Activated naive CD8-positive, alpha-beta T cell (primary cell): ENCODE measurements at regions not wholly inside any gene's neighbourhood (a gene's known extent, or its start where the extent isn't known, plus 50 kb on each side); places are given as distances from the start of the nearest gene placed in this dataset.
"Not testable (repeated sequence)": the region's sequence is repeated elsewhere in the genome, so short reads cannot be mapped to it uniquely, and the experiment has no call there.

ENCODE experiments used
- H3K27ac Mint-ChIP-seq: one replicate; pipeline ENCODE4 v1.8.0; 2021; ENCODE audit warnings: mixed read lengths
- H3K27me3 Mint-ChIP-seq: one replicate; pipeline ENCODE4 v1.8.0; 2021; ENCODE audit warnings: mixed read lengths
- H3K36me3 Mint-ChIP-seq: one replicate; pipeline ENCODE4 v1.8.0; 2021; ENCODE audit warnings: mixed read lengths
- H3K4me1 Mint-ChIP-seq: one replicate; pipeline ENCODE4 v1.8.0; 2021; ENCODE audit warnings: low read depth, mixed read lengths
- H3K4me3 Mint-ChIP-seq: one replicate; pipeline ENCODE4 v1.8.0; 2021; ENCODE audit warnings: mild to moderate bottlenecking, mixed read lengths
- H3K9me3 Mint-ChIP-seq: one replicate; pipeline ENCODE4 v1.8.0; 2021; ENCODE audit warnings: low read depth, mixed read lengths

GRCh38 chr14:105595346-105595745 lies 69.0 kb downstream of the TMEM121 start:
- not testable (repeated sequence) for H3K4me1 Mint-ChIP-seq, H3K36me3 Mint-ChIP-seq, H3K4me3 Mint-ChIP-seq, H3K9me3 Mint-ChIP-seq, H3K27ac Mint-ChIP-seq, H3K27me3 Mint-ChIP-seq

DNA sequence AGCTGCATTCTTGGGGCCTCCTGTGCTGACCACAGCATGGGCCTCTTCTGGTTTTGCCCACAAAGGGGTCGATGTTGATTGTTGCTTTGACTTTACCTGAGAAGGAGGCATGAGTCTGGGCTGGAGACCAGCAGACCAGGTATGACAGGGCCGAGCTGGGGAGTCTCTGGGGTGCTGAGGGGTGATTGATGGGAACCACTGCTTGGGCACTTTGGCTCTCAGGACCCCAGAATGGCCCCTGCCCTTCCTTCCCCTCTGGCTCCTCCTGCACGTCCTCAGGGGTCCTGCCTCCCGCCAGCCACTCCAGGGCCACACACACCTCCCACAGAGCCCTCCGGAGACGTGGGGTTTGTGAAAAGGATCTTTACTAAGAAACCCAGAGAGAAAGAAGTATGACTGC lies 70.0 kb downstream of the TMEM121 start:
- H3K27ac Mint-ChIP-seq, H3K9me3 Mint-ChIP-seq, H3K27me3 Mint-ChIP-seq, H3K4me3 Mint-ChIP-seq, H3K4me1 Mint-ChIP-seq, H3K36me3 Mint-ChIP-seq: not testable (repeated sequence)

DNA sequence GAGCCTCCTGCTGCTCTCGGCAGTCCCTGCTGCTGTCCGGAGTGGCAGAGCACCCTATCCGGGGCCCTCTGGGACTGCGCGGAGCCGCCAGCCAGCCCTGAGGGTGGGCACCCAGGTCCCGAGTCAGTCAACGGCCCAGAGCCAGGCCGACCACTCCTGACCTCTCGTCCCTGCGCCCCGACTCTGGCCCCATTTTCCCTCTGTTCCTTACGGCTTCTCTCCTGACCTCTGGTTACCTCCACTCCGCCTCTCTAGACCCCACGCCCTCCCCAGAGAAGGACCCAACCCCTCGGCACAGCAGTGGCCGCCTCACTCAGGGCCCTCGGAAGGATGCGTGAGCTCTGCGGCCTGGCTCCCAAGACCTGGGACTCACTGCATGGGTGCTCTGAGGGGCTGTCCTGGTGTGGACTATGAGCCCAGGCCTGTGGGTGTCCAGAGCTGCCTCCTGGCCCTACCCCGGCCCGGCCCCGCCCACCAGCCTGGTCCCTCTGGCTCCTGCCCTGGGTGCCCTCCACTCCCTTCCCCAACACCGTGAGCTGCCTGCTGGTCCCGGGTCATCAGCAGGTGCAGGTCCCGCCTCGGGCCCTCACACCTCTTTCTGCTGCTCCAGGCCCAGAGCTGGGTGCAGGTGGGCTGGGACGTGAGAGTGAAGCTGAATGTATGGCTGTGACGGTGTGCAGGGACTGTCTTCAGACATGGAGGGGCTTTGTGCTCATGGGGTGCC lies 71.8 kb downstream of the TMEM121 start:
- not testable (repeated sequence) for H3K4me3 Mint-ChIP-seq, H3K27me3 Mint-ChIP-seq, H3K36me3 Mint-ChIP-seq, H3K9me3 Mint-ChIP-seq, H3K27ac Mint-ChIP-seq, H3K4me1 Mint-ChIP-seq

DNA sequence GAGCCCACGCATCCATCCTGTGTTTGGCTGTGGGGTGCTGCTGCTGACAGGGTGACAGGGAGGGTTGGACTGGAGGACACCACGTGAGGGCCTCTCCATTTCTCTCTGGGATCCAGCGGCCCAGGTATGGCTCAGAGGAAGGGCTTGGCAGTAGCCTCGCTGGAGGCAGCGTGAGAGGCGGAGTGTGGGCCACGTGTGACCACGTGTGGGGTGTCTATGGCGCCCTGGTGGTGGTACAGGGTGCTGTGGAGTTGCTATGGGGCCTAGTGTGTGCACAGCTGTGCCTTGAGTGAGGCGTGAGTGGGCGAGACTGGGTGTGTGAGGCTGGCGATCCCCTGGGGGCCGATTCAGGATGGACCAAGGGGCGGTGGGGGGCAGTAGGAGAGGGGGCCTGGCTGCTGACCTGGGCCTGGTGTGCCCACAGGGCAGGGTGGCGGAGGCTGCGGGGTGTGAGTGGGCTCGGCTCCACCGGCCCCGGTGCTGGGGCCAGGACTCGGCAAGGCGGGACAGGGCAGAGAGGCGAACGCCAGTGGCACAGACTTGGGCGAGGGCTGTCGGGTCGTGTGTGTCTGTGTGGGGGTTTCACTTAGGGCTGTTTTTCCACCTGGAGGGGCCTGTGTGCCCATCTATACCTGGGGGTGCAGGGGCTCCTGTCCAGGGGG lies 72.7 kb downstream of the TMEM121 start:
- not testable (repeated sequence) for H3K27ac Mint-ChIP-seq, H3K36me3 Mint-ChIP-seq, H3K27me3 Mint-ChIP-seq, H3K4me3 Mint-ChIP-seq, H3K4me1 Mint-ChIP-seq, H3K9me3 Mint-ChIP-seq

GRCh38 chr14:105600195-105600938 lies 74.0 kb downstream of the TMEM121 start:
- not testable (repeated sequence) for H3K9me3 Mint-ChIP-seq, H3K4me1 Mint-ChIP-seq, H3K27me3 Mint-ChIP-seq, H3K27ac Mint-ChIP-seq, H3K4me3 Mint-ChIP-seq, H3K36me3 Mint-ChIP-seq

GRCh38 chr14:105600939-105601359 lies 74.6 kb downstream of the TMEM121 start:
- no peaks in the 10 kb centered on the region for H3K27me3 Mint-ChIP-seq
- H3K4me1 Mint-ChIP-seq = no peaks in the 10 kb centered on the region
- no peaks in the 10 kb centered on the region for H3K36me3 Mint-ChIP-seq

DNA sequence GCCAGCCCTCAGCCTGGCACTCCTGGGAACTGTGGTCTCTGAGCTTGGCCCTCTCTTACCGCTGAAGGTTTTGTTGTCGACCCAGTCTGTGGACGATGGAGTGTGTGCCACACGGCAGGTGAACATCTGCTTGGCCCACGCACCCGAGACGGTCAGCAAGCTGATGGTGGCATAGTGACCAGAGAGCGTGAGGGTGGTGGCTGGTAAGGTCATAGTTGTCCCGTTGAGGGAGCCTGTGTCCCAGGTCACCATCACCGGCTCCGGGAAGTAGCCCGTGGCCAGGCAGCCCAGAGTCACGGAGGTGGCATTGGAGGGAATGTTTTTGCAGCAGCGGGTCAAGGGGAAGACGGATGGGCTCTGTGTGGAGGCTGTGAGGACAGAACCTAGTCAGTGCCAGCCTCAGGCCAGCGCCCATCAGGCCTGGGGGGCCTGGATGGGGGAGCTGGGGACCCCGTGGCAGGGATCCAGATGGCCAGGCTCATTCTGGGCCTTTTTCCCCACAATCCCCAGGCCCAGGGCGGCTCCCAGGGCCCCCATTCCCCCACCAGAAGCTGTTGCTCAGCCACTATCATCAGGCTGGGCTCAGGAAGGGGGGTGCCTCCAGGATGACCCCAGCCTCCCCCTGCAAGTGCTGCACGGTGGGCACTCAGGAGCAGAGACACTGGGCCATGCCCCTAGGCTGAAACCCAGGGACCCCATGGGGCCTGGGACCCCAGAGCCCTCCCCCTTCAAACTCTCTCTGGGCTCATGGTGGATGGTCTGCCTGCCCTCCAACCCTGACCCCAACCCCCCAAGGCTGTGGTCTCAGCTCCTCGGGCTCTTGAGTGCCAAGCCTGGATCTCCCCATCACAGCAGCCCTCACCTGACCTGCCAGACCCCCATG lies 75.2 kb downstream of the TMEM121 start:
- Mint-ChIP-seq H3K4me1 (no peaks in the 10 kb centered on the region), H3K4me3 (no peak overlapping the region), H3K9me3 (no peaks in the 10 kb centered on the region), H3K27me3 (no peaks in the 10 kb centered on the region), H3K36me3 (no peaks in the 10 kb centered on the region), H3K27ac (no peak overlapping the region)

More at GRCh38 chr14:105600939-105601359, 74.6 kb downstream of the TMEM121 start:
- H3K27ac Mint-ChIP-seq = no peak overlapping the region
- H3K9me3 Mint-ChIP-seq = no peaks in the 10 kb centered on the region
- H3K4me3 Mint-ChIP-seq = no peak overlapping the region

DNA sequence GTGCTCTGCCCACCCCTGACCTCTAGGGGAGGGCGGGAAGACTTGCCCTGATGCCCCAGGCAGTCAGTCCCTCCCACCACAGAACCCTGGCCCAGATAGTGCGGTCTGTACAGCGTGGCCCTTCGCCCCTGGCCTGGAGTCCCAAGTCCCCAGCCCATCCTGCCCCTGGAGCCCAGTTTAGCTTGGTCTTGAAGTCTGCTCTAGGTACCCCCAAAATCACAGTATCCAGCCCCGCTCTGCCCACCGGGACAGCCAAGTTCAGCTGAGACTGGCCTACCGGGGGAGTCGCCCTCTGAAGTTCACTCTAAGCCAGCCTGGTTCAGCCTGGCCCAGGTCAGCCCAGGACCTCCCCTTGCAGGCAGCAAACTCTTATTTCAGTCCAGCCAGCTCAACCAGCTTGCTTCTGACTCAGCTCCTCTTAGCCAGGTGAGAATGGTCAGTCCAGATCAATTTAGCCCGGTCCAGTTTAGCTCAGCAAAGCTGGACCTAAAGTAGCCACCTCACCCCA lies 75.9 kb downstream of the TMEM121 start:
- H3K27ac Mint-ChIP-seq = no peak overlapping the region
- no peaks in the 10 kb centered on the region for H3K9me3 Mint-ChIP-seq
- H3K36me3 Mint-ChIP-seq = no peaks in the 10 kb centered on the region
- H3K4me1 Mint-ChIP-seq = no peaks in the 10 kb centered on the region
- H3K27me3 Mint-ChIP-seq = no peaks in the 10 kb centered on the region
- no peak overlapping the region for H3K4me3 Mint-ChIP-seq

DNA sequence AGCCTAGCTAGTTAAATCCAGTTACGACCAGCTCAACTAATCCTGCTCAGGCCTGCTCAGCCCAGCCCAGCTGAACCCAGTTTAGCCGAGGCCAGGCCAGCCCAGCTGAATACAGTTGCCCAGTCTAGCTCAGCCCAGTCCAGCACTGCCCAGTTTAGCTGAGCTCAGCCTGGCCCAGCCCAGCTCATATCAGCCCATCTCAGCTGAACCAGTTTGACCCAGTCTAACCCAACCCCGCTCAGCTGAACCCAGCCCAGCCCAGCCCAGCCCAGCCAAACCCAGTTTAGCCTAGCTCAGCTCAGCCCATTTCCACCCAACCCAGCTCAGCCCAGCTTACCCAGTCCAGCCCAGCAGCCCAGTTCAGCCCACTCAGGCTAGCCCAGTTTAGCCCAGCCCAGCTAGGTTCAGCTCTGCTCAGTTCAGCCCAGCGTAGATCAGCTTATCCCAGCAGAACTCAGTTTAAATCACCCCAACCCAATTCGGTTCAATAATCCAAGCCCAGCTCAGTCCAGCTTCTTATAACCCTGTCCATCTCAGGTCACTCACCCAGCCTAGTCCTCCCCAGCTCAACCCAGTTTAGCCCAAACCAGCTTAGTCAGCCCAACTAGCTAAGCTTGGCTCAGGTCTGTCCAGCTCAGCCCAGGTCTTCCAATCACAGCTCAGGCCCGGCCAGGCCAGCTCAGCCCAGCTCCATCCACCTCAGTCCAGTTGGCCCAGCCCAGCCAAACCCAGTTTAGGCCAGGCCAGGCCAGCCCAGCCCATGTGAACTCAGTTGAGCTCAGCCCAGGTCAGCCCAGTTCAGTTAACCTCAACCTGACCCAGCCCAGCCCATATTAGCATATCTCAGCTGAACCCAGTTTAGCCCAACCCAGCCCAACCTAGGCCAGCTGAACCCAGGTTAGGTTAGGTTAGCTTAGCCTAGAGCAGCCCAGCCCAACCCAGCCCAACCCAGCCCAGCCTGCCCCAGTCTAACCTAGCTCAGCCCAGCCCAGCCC lies 76.7 kb downstream of the TMEM121 start:
- no peaks in the 10 kb centered on the region for H3K36me3 Mint-ChIP-seq
- H3K4me1 Mint-ChIP-seq = no peaks in the 10 kb centered on the region
- no peaks in the 10 kb centered on the region for H3K27me3 Mint-ChIP-seq
- H3K9me3 Mint-ChIP-seq = no peaks in the 10 kb centered on the region
- H3K4me3 Mint-ChIP-seq = no peak overlapping the region
- H3K27ac Mint-ChIP-seq = no peak overlapping the region

GRCh38 chr14:105604531-105605463 lies 78.4 kb downstream of the TMEM121 start:
- H3K4me1 Mint-ChIP-seq, H3K27ac Mint-ChIP-seq, H3K4me3 Mint-ChIP-seq, H3K9me3 Mint-ChIP-seq, H3K36me3 Mint-ChIP-seq, H3K27me3 Mint-ChIP-seq: not testable (repeated sequence)

DNA sequence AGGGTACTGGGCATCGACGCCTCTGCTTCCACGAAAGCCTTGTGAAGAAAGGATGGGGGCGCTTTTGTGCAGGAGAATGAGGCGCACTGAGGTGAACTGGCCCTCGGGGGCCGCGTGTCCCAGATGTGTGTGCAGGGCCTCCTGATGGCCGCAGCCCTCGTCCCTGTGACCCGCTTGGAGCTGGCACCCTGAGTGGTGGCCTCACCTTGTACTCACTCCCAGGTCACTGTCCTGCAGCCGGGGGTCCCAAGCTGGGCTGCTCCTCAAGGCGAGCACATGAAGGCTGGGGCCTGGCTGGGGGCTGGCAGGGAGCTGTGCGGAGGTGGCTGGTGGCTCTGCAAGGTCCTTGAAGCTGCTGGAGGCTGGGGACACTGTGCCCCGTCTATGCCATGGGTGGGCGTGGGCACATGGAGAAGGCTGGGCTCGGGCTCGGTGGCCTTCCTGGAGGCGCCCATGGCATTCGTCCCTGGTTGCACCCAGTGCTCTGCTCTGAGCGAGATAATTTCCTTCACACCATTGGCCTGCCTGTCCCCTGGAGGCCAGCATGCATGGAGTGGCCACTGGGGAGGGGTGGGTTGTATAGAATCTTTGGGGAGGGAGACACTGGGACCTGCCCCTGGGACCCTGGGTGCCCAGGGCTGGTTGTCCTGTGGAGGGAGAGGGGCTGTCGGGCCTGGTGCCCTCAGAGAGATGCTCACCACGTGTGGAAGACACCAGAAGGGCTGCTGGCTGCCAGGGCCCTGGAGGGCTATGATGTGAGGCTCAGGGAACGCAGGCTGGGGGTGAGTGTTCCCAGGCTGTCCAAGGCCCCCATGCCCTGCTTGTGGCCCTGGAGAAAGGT lies 79.3 kb downstream of the TMEM121 start:
- H3K4me3 Mint-ChIP-seq = no peak overlapping the region
- H3K9me3 Mint-ChIP-seq = no peaks in the 10 kb centered on the region
- no peak overlapping the region for H3K27ac Mint-ChIP-seq
- H3K4me1 Mint-ChIP-seq = no peaks in the 10 kb centered on the region
- H3K36me3 Mint-ChIP-seq = no peaks in the 10 kb centered on the region
- H3K27me3 Mint-ChIP-seq = no peaks in the 10 kb centered on the region

GRCh38 chr14:105606305-105606975 lies 80.1 kb downstream of the TMEM121 start:
- H3K4me1 Mint-ChIP-seq, H3K9me3 Mint-ChIP-seq, H3K36me3 Mint-ChIP-seq, H3K4me3 Mint-ChIP-seq, H3K27me3 Mint-ChIP-seq, H3K27ac Mint-ChIP-seq: not testable (repeated sequence)
